Liver (tissue), 8 donors: ENCODE measurements at regions not wholly inside any gene's neighbourhood (a gene's known extent, or its start where the extent isn't known, plus 50 kb on each side); places are given as distances from the start of the nearest gene placed in this dataset.

Experiments used
- DNase-seq: peaks from one replicate; pipeline ENCODE4 v3.0.0-alpha.2; 2017; ENCODE audit warnings: low spot score
- H3K27ac ChIP-seq, 2 donors: one replicate each; pipeline ENCODE4 v1.7.0; 2013; ENCODE audit warnings: inconsistent platforms in 2 of 2, low read length in 2 of 2, control low read depth in 1 of 2, low read depth in 1 of 2, mild to moderate bottlenecking in 1 of 2
- H3K27me3 ChIP-seq, 4 donors: one replicate each; pipeline versions ENCODE4 v1.6.1 to v1.7.0; 2013; ENCODE audit warnings: low read length in 3 of 4, inconsistent platforms in 1 of 4, mild to moderate bottlenecking in 1 of 4, moderate library complexity in 1 of 4; ENCODE audit not compliant: control insufficient read depth in 4 of 4, insufficient read depth in 4 of 4
- H3K36me3 ChIP-seq, 4 donors: one replicate each; pipeline versions ENCODE4 v1.6.1 to v1.7.0; 2013; ENCODE audit warnings: low read length in 3 of 4, mild to moderate bottlenecking in 3 of 4, low read depth in 1 of 4, moderate library complexity in 1 of 4; ENCODE audit not compliant: control insufficient read depth in 4 of 4, insufficient read depth in 3 of 4
- H3K4me1 ChIP-seq, 4 donors: one replicate each; pipeline versions ENCODE4 v1.6.1 to v1.7.0; 2013; ENCODE audit warnings: low read length in 3 of 4, mild to moderate bottlenecking in 3 of 4, moderate library complexity in 1 of 4; ENCODE audit not compliant: control insufficient read depth in 4 of 4, insufficient read depth in 4 of 4
- H3K4me3 ChIP-seq, 3 donors: one replicate each; pipeline versions ENCODE4 v1.6.1 to v1.7.0; 2013; ENCODE audit warnings: low read length in 3 of 3, control low read depth in 1 of 3, low read depth in 1 of 3, mild to moderate bottlenecking in 1 of 3
- H3K9ac ChIP-seq, 2 donors: one replicate each; pipeline ENCODE4 v1.7.0; 2013; ENCODE audit warnings: low read length in 2 of 2, mild to moderate bottlenecking in 2 of 2, moderate library complexity in 2 of 2, control low read depth in 1 of 2, low read depth in 1 of 2
- H3K9me3 ChIP-seq, 4 donors: one replicate each; pipeline versions ENCODE4 v1.6.1 to v1.7.0; 2013; ENCODE audit warnings: low read length in 3 of 4; ENCODE audit not compliant: control insufficient read depth in 4 of 4
- FOXA1 ChIP-seq: IDR thresholded peaks from 2 replicates; pipeline ENCODE4 v1.6.1; 2016; ENCODE audit warnings: antibody characterized with exemption
- FOXA2 ChIP-seq: IDR thresholded peaks from 2 replicates; pipeline ENCODE4 v1.6.1; 2016; ENCODE audit warnings: antibody characterized with exemption
- HNF4A ChIP-seq, 2 donors: conservative IDR thresholded peaks; 2 replicates each; pipeline ENCODE4 v1.6.1; 2016; ENCODE audit warnings: antibody characterized with exemption in 2 of 2, mild to moderate bottlenecking in 2 of 2
- HNF4G ChIP-seq: IDR thresholded peaks from 2 replicates; pipeline ENCODE4 v1.6.1; 2016; ENCODE audit warnings: antibody characterized with exemption
- JUND ChIP-seq, 2 donors: IDR thresholded peaks; 2 replicates each; pipeline ENCODE4 v1.6.1; 2016; ENCODE audit warnings: antibody characterized with exemption in 2 of 2
- NR2F2 ChIP-seq: IDR thresholded peaks from 2 replicates; pipeline ENCODE4 v1.6.1; 2016; ENCODE audit warnings: antibody characterized with exemption
- RAD21 ChIP-seq, 2 donors: IDR thresholded peaks; 2 replicates each; pipeline ENCODE4 v1.6.1; 2016; ENCODE audit warnings: antibody characterized with exemption in 2 of 2, mild to moderate bottlenecking in 2 of 2
- REST ChIP-seq: IDR thresholded peaks from 2 replicates; pipeline ENCODE4 v1.6.1; 2016; ENCODE audit warnings: antibody characterized with exemption, mild to moderate bottlenecking
- RXRA ChIP-seq, 2 donors: IDR thresholded peaks; 2 replicates each; pipeline ENCODE4 v1.6.1; 2017 to 2018; ENCODE audit warnings: antibody characterized with exemption in 2 of 2, mild to moderate bottlenecking in 1 of 2
- SP1 ChIP-seq: IDR thresholded peaks from 2 replicates; pipeline ENCODE4 v1.6.1; 2018; ENCODE audit warnings: antibody characterized with exemption, mild to moderate bottlenecking
- TAF1 ChIP-seq: conservative IDR thresholded peaks from 2 replicates; pipeline ENCODE4 v1.6.1; 2016; ENCODE audit warnings: antibody characterized with exemption, mild to moderate bottlenecking
- YY1 ChIP-seq: IDR thresholded peaks from 2 replicates; pipeline ENCODE4 v1.6.1; 2016; ENCODE audit warnings: antibody characterized with exemption, mild to moderate bottlenecking
- WGBS: extraction: QIAGEN DNeasy Blood & Tissue Kit; methylation state at CpG from one replicate; pipeline ENCODE4 v1.1.7; 2013; 5-methylcytosine and 5-hydroxymethylcytosine counted together
- TF ChIP-seq, protein P1 (sequence below): IDR thresholded peaks from 2 replicates; pipeline ENCODE4 v1.6.1; 2016; ENCODE audit warnings: antibody characterized with exemption
- TF ChIP-seq, protein P2 (sequence below): fragments of 150-350 bp; IDR thresholded peaks from 2 replicates; pipeline ENCODE4 v1.5.1; 2017; ENCODE audit warnings: improper control_type of control experiment, low read depth, low read length; ENCODE audit not compliant: missing input control
- TF ChIP-seq, protein P3 (sequence below): IDR thresholded peaks from 2 replicates; pipeline ENCODE4 v1.6.1; 2016; ENCODE audit warnings: antibody characterized with exemption
- TF ChIP-seq, protein P4 (sequence below): IDR thresholded peaks from 2 replicates; pipeline ENCODE4 v1.6.1; 2016; ENCODE audit warnings: antibody characterized with exemption
- donor health status: healthy.
- donor health status: healthy.
- donor health status: healthy.
- donor health status: healthy.
- donor health status: healthy.

DNA sequence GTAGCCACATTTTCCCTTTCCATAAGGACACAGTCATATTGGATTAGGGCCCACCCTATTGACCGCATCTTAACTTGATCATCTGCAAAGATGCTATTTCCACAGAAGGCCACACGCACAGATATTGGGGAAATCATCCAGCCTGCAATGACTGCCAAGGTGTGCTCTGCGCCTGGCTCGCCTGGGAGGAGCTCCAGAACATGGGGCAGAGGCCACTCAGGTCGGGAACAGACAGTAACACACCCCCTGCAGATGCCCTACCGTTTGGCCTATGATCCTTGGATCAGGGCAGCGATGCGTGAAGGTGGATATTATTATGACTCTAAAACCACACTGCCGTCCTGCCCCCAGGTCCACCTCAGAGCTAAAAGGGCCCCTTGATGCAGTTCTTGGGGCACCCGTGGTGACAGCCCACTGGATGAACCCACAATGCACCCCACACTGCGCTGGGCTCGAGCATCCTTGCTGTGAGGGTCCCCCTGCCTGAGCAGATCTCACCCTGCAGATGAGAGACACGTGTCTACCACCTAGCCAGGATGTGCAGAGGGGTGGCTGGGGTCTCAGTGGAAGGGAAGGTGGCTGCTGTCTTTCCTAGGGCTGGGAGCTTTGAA, 72.9 kb upstream of the ZNF516 start:
- H3K36me3 ChIP-seq, result no peaks in the 10 kb centered on the region
- no peak overlapping the region for H3K27ac ChIP-seq
- H3K4me1 ChIP-seq, result peaks cover 0 to 12% (median 0%) of the 10 kb centered on the region in 4 donors
- WGBS, result 82% methylated on average over 13 of the region's 13 CpGs
- no peaks in the 10 kb centered on the region for H3K9me3 ChIP-seq
- H3K27me3 ChIP-seq, result no peaks in the 10 kb centered on the region
- DNase-seq, result no peak
- TF ChIP-seq, protein P1, sequence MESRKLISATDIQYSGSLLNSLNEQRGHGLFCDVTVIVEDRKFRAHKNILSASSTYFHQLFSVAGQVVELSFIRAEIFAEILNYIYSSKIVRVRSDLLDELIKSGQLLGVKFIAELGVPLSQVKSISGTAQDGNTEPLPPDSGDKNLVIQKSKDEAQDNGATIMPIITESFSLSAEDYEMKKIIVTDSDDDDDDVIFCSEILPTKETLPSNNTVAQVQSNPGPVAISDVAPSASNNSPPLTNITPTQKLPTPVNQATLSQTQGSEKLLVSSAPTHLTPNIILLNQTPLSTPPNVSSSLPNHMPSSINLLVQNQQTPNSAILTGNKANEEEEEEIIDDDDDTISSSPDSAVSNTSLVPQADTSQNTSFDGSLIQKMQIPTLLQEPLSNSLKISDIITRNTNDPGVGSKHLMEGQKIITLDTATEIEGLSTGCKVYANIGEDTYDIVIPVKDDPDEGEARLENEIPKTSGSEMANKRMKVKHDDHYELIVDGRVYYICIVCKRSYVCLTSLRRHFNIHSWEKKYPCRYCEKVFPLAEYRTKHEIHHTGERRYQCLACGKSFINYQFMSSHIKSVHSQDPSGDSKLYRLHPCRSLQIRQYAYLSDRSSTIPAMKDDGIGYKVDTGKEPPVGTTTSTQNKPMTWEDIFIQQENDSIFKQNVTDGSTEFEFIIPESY, result no peak
- peak in 1 of 2 donors; percentile 19 for TF ChIP-seq HNF4A (conservative IDR thresholded peaks at IDR 0.05)
- no peak for TF ChIP-seq FOXA1
- TF ChIP-seq FOXA2, result no peak
- TF ChIP-seq YY1, result no peak
- H3K9ac ChIP-seq, result no peak overlapping the region
- no peak overlapping the region for H3K4me3 ChIP-seq

- Histone ChIP-seq H3K9ac (no peak overlapping the region), H3K27me3 (no peaks in the 10 kb centered on the region), H3K36me3 (no peaks in the 10 kb centered on the region), H3K9me3 (no peaks in the 10 kb centered on the region), H3K27ac (no peak overlapping the region), H3K4me3 (no peak overlapping the region), H3K4me1 (peaks cover 0 to 12% (median 0%) of the 10 kb centered on the region in 4 donors)
- DNase-seq, result no peak
- TF ChIP-seq SP1, result no peak
- TF ChIP-seq NR2F2, result no peak
- no peak for TF ChIP-seq HNF4G
- TF ChIP-seq, protein P2, sequence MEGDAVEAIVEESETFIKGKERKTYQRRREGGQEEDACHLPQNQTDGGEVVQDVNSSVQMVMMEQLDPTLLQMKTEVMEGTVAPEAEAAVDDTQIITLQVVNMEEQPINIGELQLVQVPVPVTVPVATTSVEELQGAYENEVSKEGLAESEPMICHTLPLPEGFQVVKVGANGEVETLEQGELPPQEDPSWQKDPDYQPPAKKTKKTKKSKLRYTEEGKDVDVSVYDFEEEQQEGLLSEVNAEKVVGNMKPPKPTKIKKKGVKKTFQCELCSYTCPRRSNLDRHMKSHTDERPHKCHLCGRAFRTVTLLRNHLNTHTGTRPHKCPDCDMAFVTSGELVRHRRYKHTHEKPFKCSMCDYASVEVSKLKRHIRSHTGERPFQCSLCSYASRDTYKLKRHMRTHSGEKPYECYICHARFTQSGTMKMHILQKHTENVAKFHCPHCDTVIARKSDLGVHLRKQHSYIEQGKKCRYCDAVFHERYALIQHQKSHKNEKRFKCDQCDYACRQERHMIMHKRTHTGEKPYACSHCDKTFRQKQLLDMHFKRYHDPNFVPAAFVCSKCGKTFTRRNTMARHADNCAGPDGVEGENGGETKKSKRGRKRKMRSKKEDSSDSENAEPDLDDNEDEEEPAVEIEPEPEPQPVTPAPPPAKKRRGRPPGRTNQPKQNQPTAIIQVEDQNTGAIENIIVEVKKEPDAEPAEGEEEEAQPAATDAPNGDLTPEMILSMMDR, result no peak
- TF ChIP-seq REST, result no peak
- TF ChIP-seq, protein P3, sequence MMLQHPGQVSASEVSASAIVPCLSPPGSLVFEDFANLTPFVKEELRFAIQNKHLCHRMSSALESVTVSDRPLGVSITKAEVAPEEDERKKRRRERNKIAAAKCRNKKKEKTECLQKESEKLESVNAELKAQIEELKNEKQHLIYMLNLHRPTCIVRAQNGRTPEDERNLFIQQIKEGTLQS, result no peak
- TF ChIP-seq RAD21 (IDR thresholded peaks at IDR 0.05), result no peak
- no peak for TF ChIP-seq TAF1
- TF ChIP-seq RXRA (IDR thresholded peaks at IDR 0.05), result no peak
- TF ChIP-seq HNF4A (conservative IDR thresholded peaks at IDR 0.05), result no peak
- TF ChIP-seq, protein P4, sequence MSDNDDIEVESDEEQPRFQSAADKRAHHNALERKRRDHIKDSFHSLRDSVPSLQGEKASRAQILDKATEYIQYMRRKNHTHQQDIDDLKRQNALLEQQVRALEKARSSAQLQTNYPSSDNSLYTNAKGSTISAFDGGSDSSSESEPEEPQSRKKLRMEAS, result no peak
- no peak for TF ChIP-seq FOXA1
- no peak for TF ChIP-seq JUND (IDR thresholded peaks at IDR 0.05)
- WGBS, result 84% methylated on average over 5 of the region's 5 CpGs
Observed at GRCh38 chr18:76566987-76567386, 71.9 kb upstream of the ZNF516 start.
